ENCODE measurements at regions not wholly inside any gene's neighbourhood (a gene's known extent, or its start where the extent isn't known, plus 50 kb on each side); places are given as distances from the start of the nearest gene placed in this dataset.

- no peaks in the 10 kb centered on the region for H3K27me3 ChIP-seq
- no peak for TF ChIP-seq CTCF (IDR thresholded peaks at IDR 0.05; ENCODE audit: low read depth, low read length)
- H3K4me1 ChIP-seq: no peaks in the 10 kb centered on the region
- DNase-seq: no peak
- H3K9me3 ChIP-seq: no peaks in the 10 kb centered on the region
- H3K36me3 ChIP-seq: no peaks in the 10 kb centered on the region
- no peak overlapping the region for H3K4me3 ChIP-seq (ENCODE audit: low read depth, low read length)
Observed at GRCh38 chr1:72601035-72601674, 318.8 kb upstream of the NEGR1 start.

- TF ChIP-seq CTCF (IDR thresholded peaks at IDR 0.05; ENCODE audit: low read depth, low read length): no peak
- H3K4me1 ChIP-seq: no peaks in the 10 kb centered on the region
- H3K27me3 ChIP-seq: no peaks in the 10 kb centered on the region
- no peak for DNase-seq
- H3K4me3 ChIP-seq (ENCODE audit: low read depth, low read length): no peak overlapping the region
- no peaks in the 10 kb centered on the region for H3K36me3 ChIP-seq
- no peaks in the 10 kb centered on the region for H3K9me3 ChIP-seq
Observed at GRCh38 chr1:72586023-72586685, 303.8 kb upstream of the NEGR1 start.

- Histone ChIP-seq H3K27me3 (no peaks in the 10 kb centered on the region), H3K36me3 (no peaks in the 10 kb centered on the region), H3K4me3 (ENCODE audit: low read depth, low read length) (no peak overlapping the region), H3K9me3 (no peaks in the 10 kb centered on the region), H3K4me1 (no peaks in the 10 kb centered on the region)
- no peak for DNase-seq
- TF ChIP-seq CTCF (IDR thresholded peaks at IDR 0.05; ENCODE audit: low read depth, low read length): no peak
Observed at GRCh38 chr1:72579629-72580028, 297.3 kb upstream of the NEGR1 start.

GRCh38 chr1:72570815-72571214 is 288.5 kb upstream of the NEGR1 start:
- no peak for DNase-seq
- Histone ChIP-seq H3K4me1 (no peaks in the 10 kb centered on the region), H3K9me3 (no peaks in the 10 kb centered on the region), H3K36me3 (no peaks in the 10 kb centered on the region), H3K4me3 (ENCODE audit: low read depth, low read length) (no peak overlapping the region), H3K27me3 (no peaks in the 10 kb centered on the region)
- TF ChIP-seq CTCF (IDR thresholded peaks at IDR 0.05; ENCODE audit: low read depth, low read length): no peak

- Histone ChIP-seq H3K4me3 (ENCODE audit: low read depth, low read length) (no peak overlapping the region), H3K27me3 (no peaks in the 10 kb centered on the region), H3K4me1 (no peaks in the 10 kb centered on the region), H3K9me3 (no peaks in the 10 kb centered on the region), H3K36me3 (no peaks in the 10 kb centered on the region)
- no peak for DNase-seq
- TF ChIP-seq CTCF (IDR thresholded peaks at IDR 0.05; ENCODE audit: low read depth, low read length): no peak
Observed at GRCh38 chr1:72568113-72568512, 285.8 kb upstream of the NEGR1 start.

GRCh38 chr1:72567521-72567920 is 285.2 kb upstream of the NEGR1 start:
- Histone ChIP-seq H3K9me3 (no peaks in the 10 kb centered on the region), H3K36me3 (no peaks in the 10 kb centered on the region), H3K4me3 (ENCODE audit: low read depth, low read length) (no peak overlapping the region), H3K4me1 (no peaks in the 10 kb centered on the region), H3K27me3 (no peaks in the 10 kb centered on the region)
- no peak for DNase-seq
- no peak for TF ChIP-seq CTCF (IDR thresholded peaks at IDR 0.05; ENCODE audit: low read depth, low read length)
